HG03066 (cell line): ENCODE measurements at regions not wholly inside any gene's neighbourhood (a gene's known extent, or its start where the extent isn't known, plus 50 kb on each side); places are given as distances from the start of the nearest gene placed in this dataset.
"Not testable (repeated sequence)": the region's sequence is repeated elsewhere in the genome, so short reads cannot be mapped to it uniquely, and the experiment has no call there.

Source experiments
- ATAC-seq: cut with Tn5 transposase; IDR thresholded peaks from one replicate; pipeline ENCODE4 v1.9.1; 2021; ENCODE audit warnings: low read depth; ENCODE audit not compliant: unreplicated experiment

DNA sequence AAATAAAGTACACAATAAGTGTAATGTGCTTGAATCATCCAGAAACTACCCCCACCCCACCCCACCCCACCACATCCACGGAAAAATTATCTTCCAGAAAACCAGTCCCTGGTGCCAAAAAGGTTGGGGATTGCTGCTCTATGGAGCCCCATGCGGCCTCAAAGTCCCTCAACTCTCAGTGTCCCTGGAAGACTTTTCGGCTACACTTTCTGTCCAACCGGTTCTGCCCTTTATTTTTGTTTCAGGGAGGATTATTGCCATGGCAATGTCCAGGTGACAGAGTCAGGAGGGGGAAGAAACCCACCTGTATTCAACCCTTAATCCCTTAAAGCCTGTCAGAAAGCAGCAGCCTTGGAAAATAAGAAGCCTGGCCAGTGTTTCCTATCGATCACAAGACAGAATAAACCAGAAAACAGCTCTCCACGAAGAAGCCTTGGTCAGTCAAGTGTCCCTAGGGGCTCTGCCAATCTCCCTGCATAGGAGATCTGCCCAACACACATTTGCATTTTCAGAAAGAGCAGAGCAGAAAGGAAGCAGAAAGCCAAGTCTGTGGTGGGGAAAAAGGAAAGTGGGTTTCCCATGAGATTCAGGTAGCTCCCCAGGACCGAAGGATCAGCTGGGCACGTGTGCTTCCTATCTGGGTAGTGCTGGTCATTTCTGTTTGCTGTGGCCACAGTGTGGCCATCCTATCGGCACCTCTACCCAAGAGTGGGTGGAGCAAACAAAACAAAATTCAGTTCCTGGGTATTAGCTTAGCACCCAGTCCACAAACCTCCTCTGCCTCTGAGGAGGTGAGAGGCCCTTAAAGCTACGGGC is 342.7 kb downstream of the SOX9 start:
- no peak for ATAC-seq

DNA sequence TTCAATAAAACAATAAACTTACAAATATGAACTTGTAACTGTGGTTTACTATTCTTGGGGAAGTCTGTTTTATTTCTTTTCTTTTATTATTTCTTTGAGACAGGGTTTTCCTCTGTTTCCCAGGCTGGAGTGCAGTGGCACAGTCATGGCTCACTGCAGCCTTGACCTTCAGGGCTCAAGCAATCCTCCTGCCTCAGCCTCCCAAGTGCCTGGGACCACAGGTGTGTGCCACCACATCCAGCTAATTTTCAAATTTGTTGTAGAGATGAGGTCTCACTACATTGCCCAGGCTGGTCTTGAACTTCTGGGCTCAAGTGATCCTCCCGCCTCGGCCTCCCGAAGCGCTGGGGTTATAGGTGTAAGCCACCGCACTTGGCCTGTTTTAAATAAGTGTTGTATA is 343.4 kb downstream of the SOX9 start:
- not testable (repeated sequence) for ATAC-seq

DNA sequence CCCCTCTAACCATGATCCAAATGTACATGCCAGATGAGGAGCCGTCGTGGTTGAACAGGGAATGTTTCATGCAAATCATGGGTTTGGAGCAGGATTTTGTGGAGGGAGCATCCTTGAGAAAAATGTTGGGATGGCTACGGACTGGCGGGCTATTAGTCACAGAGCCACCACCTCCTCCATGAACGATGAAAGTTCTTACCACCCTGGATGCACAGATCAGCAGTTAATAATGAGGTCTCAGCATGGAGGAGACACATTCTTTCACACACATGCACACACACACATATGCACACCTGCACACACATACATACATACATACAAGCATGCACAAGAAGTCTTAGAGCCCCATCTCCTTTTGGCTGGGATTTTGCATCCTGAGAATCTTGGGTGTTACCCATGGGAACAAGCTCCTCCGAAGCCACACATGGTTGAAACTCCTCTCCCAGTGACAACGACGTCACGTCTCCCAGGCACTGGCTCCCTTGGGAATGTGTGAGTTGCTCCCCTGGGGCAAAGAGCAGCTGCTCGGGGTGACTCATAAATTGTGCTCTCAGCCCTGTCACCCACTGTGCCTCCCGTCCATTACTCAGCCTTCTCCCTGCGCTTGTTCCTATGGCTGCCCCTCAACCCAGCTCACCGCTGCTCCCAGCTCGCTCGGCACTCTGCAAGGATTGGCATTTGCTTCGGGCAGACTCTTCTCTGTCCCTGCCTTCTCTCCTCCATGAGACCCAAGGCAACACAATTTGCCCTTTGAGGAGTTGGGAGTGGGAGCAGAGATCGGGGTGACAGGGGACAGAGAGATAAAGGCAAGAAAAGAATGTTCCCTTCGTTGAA is 344.6 kb downstream of the SOX9 start:
- ATAC-seq: peak; percentile 47

DNA sequence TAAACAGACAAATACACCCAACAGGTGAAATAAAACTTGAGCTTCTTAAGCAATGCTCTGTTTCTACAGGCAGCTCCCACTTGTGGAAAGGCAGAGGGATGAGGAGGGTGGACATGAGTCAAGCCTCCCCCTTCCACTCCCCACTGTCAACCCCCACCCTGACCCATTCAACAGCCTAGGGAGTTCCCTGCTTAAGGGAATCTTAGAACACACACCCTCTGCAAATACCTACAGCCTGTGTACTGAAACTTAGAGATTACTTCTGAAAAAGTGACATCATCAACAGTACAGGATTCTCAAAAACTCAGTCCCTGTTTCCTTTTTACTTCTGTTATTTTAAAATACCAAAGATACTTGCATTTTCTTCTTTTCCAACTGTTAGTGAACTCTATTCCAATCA is 345.4 kb downstream of the SOX9 start:
- ATAC-seq: peak; percentile 67

DNA sequence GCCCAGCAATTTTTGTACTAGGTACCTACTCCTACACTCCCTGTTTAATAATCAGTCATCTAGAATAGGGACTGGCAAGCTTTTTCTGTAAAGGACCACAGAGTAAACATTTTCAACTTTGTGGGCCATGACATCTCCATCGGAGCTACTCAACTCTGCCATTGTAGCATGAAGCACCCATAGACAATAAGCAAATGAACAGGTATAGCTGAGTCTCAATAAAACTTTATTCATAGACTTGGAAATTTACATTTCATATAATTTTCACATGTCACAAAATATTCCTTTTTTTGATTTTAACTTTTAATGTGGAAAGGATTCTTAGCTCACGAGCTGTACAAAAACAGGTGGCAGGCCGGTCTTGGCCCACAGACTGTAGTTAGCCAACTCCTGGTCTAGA is 345.8 kb downstream of the SOX9 start:
- ATAC-seq: peak; percentile 1

DNA sequence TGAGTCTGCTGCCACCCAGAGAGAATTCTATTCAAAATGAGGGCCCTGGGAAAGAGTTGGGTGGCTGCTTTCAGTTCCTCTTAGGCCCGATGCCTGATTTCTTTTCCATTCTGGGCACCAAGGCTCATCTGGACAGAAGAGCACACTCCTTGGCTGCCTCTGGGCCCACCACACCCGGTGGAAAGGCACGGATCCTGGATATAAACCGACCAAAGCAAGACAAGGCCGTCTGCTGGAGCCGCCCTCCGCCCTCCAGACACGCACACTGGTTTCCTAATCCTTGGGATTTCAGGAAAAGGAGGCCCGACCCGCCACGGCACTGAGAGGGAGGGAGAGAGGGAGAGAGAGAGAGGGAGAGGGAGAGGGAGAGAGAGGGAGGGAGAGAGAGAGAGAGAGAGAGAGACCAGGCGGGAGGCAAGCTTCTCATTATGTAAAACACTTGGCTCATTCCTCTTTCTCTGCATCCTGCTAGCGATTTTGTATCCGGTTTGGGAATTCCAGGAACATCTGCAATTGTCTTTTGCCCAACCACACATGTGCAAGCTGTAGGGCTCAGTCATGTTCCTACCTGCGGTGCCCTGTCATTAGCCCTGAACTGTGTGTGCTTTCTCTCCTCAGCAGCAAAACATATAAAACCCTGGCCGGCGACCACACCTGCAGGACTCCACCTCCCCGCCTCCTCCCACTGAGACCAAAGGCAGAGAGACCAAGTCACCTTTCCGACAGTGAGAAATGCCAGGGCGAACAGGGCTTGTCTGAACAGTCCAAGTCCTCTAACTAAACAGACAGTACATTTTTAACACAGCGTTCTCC is 347.2 kb downstream of the SOX9 start:
- no peak for ATAC-seq

DNA sequence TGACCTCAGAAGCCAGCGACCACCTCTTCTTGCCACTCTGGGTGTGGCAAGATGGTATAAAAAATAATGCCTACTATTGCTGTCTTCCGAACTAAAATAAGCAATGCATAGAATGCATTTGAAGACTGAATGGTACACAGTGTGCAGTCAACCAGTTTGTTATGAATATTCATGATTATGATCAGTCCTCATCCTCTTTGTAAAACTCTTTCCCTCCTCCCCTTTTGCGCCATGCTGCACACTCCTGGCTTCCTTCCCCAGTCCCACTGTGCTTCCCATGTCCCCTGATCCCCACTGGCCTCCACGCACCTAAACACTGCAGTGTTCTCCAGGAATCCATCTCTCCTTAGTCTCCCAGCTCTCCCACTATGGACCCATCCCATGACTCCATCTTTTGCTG is 348.0 kb downstream of the SOX9 start:
- ATAC-seq: no peak

DNA sequence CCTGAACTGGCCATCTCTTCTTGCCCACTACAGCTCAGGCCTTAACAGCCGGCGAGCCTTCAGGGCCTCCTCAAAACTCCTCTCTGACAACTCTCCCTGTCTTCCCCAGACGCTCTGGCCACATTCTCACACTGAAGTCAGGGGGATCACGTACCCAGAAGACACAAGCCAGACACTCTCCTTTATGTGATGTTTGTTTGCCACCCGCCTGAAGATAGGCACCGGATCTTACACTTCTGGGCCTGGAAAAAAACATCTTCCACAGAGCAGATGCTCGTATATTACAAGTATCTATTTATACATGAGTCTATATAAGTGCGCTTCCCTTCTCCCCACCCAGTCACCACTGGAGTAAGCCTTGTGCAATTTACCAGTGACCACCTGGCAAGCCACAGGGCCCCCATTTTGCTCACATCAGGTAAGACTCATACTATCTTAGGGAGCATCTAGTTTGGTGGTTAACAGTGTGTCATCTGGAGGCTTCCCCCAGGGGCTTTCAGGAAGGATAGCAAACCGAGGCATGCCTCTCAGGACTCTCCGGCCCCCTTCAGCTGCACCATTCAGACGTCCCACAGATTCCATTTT is 349.4 kb downstream of the SOX9 start:
- ATAC-seq: no peak

DNA sequence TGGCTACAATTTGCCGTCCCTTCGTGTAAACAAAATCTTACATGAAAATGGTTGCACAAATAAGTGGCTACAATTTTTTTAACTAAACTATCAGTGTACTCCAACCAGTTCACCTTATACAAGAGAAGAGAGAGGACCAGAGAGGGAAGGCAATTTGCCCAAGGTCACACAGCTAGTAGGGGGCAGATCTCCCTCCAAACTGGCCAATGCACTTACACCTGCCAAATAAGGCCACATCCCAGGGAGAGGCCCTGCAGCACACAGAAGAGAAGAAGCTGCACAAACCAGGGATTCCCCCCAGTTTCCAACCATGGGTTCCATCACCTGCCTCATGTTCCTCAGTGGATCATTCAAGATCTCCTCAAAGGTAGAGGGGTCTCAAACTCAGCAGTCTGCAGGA is 349.9 kb downstream of the SOX9 start:
- ATAC-seq: no peak

DNA sequence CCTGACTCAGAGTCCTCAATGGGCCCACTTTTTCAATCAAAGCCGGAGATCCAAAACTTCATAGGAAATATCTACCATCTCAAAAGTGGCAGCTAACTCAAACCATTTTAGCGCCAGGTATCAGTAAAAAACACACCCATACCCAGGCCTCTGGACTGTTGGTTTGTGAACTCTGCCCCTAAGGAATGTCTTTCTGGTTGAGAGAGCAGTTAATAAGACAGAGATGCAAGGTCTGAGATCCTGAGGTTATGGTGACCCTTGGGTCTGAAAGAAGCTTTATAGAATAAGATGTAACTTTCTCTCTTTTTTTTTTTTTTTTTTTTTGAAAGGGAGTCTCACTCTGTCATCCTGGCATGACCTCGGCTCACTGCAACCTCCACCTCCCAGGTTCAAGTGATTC is 350.5 kb downstream of the SOX9 start:
- ATAC-seq: no peak

DNA sequence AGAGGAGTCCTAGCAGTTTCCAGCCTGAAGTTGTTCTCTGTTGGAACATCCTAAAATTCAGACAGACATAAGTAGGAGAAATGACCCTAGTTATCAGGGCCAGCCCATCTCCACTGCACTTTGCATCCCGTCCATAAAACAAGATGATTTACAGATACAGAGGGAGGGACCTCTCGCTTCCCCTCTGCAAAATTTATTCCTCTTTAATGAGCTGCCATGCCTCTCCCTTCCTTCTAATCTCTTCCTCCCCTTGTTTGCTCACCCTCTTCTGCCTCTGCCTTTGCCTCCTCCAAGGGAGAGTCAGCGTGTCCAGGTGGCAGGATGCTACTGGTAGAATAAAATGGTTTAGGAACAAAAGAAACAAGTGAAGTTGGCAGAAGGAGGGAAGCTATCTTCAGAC is 351.3 kb downstream of the SOX9 start:
- ATAC-seq: no peak

DNA sequence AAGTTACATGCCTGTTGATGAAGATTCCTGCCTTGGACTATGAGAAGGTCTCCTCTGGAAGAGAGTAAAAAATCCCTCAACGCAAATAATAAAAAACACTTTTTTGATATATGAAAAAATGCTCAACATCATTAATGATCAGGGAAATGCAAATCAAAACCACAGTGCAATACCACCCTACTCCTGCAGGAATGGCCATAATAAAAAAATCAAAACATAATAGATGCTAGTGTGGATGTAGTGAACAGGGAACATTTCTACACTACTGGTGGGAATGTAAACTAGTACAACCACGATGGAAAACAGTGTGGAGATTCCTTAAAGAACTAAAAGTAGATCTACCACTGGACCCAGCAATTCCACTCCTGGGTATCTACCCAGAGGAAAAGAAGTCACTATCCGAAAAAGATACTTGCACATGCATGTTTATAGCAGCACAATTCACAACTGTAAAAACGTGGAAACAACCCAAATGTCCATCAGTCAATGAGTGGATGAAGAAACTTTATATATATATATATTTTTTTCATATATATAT is 352.1 kb downstream of the SOX9 start:
- ATAC-seq: not testable (repeated sequence)

DNA sequence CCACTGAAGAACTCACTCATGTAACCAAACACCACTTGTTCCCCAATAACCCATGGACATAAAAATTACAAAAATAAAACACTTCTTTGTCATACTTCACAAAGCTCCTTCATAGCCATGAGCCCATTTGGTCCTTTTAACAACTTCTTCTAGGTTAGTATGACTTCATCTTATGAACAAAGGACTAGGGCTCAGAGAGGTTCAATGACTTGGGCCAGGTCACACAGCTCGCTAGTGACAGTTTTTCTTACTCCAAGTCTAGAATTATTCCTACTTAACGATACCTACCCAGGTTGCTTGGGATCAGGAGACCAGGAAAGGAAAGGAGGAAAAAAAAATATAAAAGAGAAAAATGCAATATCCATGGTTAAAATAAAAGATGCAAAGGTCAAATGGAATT is 353.4 kb downstream of the SOX9 start:
- ATAC-seq: no peak

DNA sequence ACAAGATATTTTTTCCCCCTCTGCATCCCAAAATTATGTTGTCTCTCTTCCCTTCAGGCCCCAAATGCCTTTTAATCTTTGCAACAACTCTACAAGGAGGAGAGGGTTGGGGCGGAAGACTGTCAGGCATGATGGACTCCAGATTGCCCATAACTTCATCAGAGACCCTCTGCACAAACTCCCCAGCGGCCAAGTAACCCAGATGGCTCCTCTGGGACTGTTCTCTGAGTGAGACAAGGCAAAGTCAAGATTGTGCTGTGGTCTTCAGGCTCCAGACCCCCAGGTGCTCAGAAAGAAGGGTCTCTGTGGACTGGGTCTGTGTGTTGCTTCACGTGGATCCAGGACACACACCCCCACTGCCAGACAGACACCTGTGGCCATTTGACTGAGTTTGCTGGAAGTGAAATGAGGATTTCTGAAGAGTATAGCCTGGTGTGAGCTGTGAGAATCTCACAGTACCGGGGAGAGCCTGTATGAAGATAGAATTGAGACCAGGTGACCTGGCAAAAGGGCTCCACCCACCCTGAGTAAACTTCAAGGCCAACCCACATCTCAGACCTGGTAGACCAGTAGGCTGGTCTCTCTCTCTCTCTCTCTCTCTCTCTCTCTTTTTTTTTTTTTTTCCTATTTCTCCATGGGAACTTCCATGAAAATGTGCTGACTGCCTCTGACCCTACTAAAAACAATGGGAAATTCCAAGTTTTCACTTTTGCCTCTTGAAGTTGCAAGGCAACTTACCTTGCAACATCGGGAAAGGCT is 354.1 kb downstream of the SOX9 start:
- no peak for ATAC-seq

DNA sequence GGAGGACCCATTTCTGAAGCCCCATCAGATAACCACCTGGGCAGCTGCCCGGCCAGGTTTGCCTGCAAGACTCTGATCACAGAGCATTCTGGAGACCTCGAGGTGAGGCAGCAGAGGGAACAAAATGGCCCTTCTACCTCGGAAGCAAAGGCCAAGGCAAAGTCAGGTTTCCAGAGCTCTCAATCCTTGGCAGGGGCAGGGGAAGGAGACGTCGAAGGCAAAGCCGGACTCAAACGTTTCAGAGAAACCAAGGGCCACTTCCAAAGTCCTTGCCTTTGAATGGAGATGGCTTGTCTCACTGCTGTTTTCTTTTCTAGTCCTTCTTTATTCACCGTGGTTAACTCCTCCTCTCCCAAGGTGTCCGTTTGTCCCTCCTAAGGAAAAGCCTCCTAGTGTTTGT is 355.3 kb downstream of the SOX9 start:
- no peak for ATAC-seq

DNA sequence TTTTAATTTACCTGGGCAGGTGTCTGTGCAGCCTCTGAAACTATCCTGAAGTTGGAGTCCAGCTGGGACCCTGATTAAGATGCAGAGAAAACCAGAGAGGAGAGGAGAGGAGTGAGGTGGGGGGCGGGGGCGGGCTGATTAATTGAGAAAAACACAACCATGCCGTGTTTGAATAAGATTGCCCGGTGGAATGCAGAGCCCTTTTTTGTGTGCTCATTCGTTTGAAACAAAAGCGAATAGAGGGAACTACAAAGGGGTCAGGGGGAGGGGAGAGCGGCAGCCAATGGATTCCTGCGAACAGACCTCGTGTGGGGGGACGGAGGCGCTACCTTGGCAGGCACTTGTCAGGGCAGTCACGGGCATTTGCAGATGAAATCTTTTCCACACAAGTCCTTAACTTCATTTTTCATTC is 355.8 kb downstream of the SOX9 start:
- no peak for ATAC-seq

DNA sequence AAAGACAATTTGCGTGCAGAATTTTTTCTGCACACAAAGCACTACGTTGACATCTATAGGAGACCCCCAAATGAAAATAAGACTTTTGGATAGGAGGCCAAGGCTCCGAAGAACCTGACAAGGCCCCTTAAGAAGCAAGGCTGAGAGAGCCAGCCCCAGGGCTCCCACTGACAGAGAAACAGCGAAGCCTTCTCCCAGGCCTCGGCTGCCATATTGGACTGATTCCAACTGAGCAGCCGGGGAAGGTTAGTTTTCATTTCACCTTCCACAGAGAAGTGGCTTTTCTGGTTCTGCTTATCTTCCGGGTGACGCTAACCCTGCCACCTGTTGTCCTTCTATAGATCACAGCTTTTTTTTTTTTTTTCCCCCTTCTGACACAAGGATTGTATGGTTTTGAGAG is 356.7 kb downstream of the SOX9 start:
- ATAC-seq: no peak

DNA sequence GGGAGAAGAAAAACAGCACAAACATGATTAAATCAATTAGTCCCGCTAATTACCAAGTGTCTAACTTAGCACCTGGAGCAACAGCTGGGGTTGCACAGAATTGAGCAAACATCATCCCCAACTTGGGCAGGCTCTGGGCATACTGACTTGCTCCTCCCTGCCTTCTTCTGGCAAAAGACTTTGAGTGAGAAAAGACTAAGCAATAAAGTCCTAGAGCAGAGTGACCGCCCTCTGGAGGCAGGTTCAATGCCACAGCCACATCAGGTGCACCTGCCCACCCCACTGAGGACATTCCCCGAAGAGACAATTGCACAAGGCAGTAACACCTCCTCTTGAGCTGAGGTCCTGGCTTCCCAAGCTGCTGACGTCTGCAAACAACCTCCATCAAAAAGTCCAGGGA is 358.3 kb downstream of the SOX9 start:
- no peak for ATAC-seq

DNA sequence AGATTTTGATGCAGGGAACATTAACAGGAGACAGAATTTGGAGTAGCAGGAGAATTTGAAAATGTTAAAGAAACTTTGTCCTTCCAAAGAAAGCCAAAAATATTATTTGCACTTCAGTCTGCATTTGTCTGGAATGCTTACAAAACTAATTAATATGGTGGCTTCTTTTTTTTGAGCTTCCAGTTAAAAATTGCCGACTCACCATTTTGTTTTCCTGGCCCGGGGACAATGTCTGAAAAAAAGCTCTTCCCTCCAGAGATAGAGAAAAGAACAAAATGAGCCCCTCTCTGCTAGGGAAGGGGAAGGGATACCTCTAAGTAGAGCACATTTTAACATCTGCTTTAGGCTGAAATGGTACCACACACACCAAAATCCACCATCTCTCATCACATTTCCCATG is 360.8 kb downstream of the SOX9 start:
- no peak for ATAC-seq

DNA sequence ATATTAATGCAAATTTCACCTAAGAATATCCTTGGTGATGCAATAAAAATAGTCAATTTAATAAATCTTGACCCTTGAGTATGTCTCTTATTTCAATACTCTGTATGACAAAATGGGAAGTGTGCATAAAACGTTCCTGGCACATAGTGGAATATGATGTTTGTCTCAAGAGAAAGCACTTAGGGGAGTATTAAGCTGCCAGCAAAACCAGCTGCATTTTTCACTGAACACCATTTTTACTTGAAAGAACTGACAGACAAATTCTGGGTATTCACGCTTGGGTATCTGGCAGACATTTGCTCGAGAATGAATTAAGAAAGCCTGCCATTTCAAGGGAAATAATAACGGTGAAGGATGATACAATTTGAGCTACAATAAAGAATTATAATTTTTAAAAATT is 364.8 kb downstream of the SOX9 start:
- no peak for ATAC-seq
